Caco-2 (cell line): ENCODE measurements at regions not wholly inside any gene's neighbourhood (a gene's known extent, or its start where the extent isn't known, plus 50 kb on each side); places are given as distances from the start of the nearest gene placed in this dataset.

Source experiments
- BruUV-seq: library from RNA; stranded (reverse); fragments of 400-500 nt; replicated peaks from 2 replicates; lab custom pipeline; 2021; lab: Mats Ljungman, UMichigan
- CTCF ChIA-PET: fragments of 300-600 bp; sonication (Branson Sonifier 250); formaldehyde crosslinking; loops from one replicate; lab custom pipeline; 2022; ENCODE audit warnings: antibody characterized with exemption; lab: Charles Lee
- POLR2A ChIA-PET: fragments of 300-600 bp; sonication (Branson Sonifier 250); formaldehyde crosslinking; loops from one replicate; lab custom pipeline; 2022; ENCODE audit warnings: antibody characterized with exemption; lab: Charles Lee
- DNase-seq, 2 experiments: peaks; one replicate each; pipeline versions ENCODE4 v3.0.0 to v3.0.0-alpha.2; 2020 to 2022
- H3K27me3 ChIP-seq: replicated peaks from 2 replicates; pipeline ENCODE4 v1.6.0; 2011; ENCODE audit warnings: low read length; ENCODE audit not compliant: control insufficient read depth, insufficient read depth
- H3K36me3 ChIP-seq: 2 replicates; pipeline ENCODE4 v1.5.1; 2011; ENCODE audit warnings: low read length; ENCODE audit not compliant: control insufficient read depth, insufficient read depth
- H3K4me1 ChIP-seq: fragments of 250-450 bp; sonication (Bioruptor Pico); 2 replicates; pipeline ENCODE4 v1.5.1; 2020; ENCODE audit warnings: mild to moderate bottlenecking
- H3K4me3 ChIP-seq: 2 replicates; pipeline ENCODE4 v1.5.1; 2011; ENCODE audit warnings: low read depth, mild to moderate bottlenecking, control low read depth, low read length
- H3K9me3 ChIP-seq: fragments of 250-450 bp; sonication (Bioruptor Pico); 2 replicates; pipeline ENCODE4 v1.5.1; 2020; ENCODE audit warnings: mild to moderate bottlenecking, moderate library complexity
- H3K27ac Mint-ChIP-seq: one replicate; pipeline ENCODE4 v1.8.0; 2022; ENCODE audit warnings: mixed read lengths; ENCODE audit not compliant: unreplicated experiment
- H3K27me3 Mint-ChIP-seq: one replicate; pipeline ENCODE4 v1.8.0; 2022; ENCODE audit warnings: mixed read lengths; ENCODE audit not compliant: insufficient read depth, unreplicated experiment
- H3K36me3 Mint-ChIP-seq: one replicate; pipeline ENCODE4 v1.8.0; 2022; ENCODE audit warnings: mild to moderate bottlenecking, mixed read lengths; ENCODE audit not compliant: insufficient read depth, unreplicated experiment
- H3K4me1 Mint-ChIP-seq: one replicate; pipeline ENCODE4 v1.8.0; 2022; ENCODE audit warnings: low read depth, mixed read lengths; ENCODE audit not compliant: unreplicated experiment
- H3K4me3 Mint-ChIP-seq: one replicate; pipeline ENCODE4 v1.8.0; 2022; ENCODE audit warnings: mild to moderate bottlenecking, moderate library complexity, mixed read lengths; ENCODE audit not compliant: unreplicated experiment
- H3K9me3 Mint-ChIP-seq: one replicate; pipeline ENCODE4 v1.8.0; 2022; ENCODE audit warnings: mixed read lengths; ENCODE audit not compliant: unreplicated experiment
- CTCF ChIP-seq, 2 experiments: fragments of 200-600 bp in 1 of 2; IDR thresholded peaks; 1 replicate in 1 of 2; 2 replicates in 1 of 2; pipeline versions ENCODE4 v1.5.1 to v1.8.0; 2011 to 2022; ENCODE audit warnings: antibody characterized with exemption in 1 of 2, control low read depth in 1 of 2, inconsistent platforms in 1 of 2, low read depth in 1 of 2, low read length in 1 of 2, mild to moderate bottlenecking in 1 of 2, moderate library complexity in 1 of 2; ENCODE audit not compliant: insufficient read depth in 1 of 2, severe bottlenecking in 1 of 2, unreplicated experiment in 1 of 2
- intact Hi-C: fragments of 100-400 bp; cut with micrococcal nuclease; formaldehyde crosslinking; loops from one replicate; pipeline ENCODE4 v1.10.0; 2022; ENCODE audit not compliant: unreplicated experiment

- ChIA-PET POLR2A (no interaction called here), CTCF (no interaction called here)
- no peaks in the 10 kb centered on the region for H3K4me1 ChIP-seq
- Mint-ChIP-seq H3K27ac (no peak overlapping the region), H3K27me3 (no peaks in the 10 kb centered on the region), H3K9me3 (no peaks in the 10 kb centered on the region), H3K36me3 (no peaks in the 10 kb centered on the region), H3K4me1 (no peaks in the 10 kb centered on the region), H3K4me3 (no peak overlapping the region)
- intact Hi-C loops, result no loop called here
- no peak for DNase-seq
- no TSS peak for BruUV-seq
- no peak for TF ChIP-seq CTCF (IDR thresholded peaks at IDR 0.05; ENCODE audit: insufficient read depth in 1 of 2, low read depth in 1 of 2, low read length in 1 of 2, severe bottlenecking in 1 of 2, unreplicated experiment in 1 of 2)
- H3K4me3 ChIP-seq, result no peak overlapping the region
- no peaks in the 10 kb centered on the region for H3K36me3 ChIP-seq
- no peaks in the 10 kb centered on the region for H3K27me3 ChIP-seq
- H3K9me3 ChIP-seq, result no peaks in the 10 kb centered on the region
Observed at GRCh38 chr13:105073041-105073440, 1462.4 kb downstream of the EFNB2 start.

- no peaks in the 10 kb centered on the region for H3K9me3 ChIP-seq
- no peak overlapping the region for H3K4me3 ChIP-seq
- DNase-seq, result no peak
- POLR2A ChIA-PET, result no interaction called here
- Mint-ChIP-seq H3K4me1 (no peaks in the 10 kb centered on the region), H3K27ac (no peak overlapping the region), H3K4me3 (no peak overlapping the region), H3K27me3 (no peaks in the 10 kb centered on the region), H3K9me3 (no peaks in the 10 kb centered on the region), H3K36me3 (no peaks in the 10 kb centered on the region)
- TF ChIP-seq CTCF (IDR thresholded peaks at IDR 0.05; ENCODE audit: insufficient read depth in 1 of 2, low read depth in 1 of 2, low read length in 1 of 2, severe bottlenecking in 1 of 2, unreplicated experiment in 1 of 2), result no peak
- BruUV-seq, result no TSS peak
- no peaks in the 10 kb centered on the region for H3K36me3 ChIP-seq
- no peaks in the 10 kb centered on the region for H3K4me1 ChIP-seq
- H3K27me3 ChIP-seq, result no peaks in the 10 kb centered on the region
- intact Hi-C loops, result no loop called here
- CTCF ChIA-PET, result no interaction called here
Observed at GRCh38 chr13:105070452-105070851, 1465.0 kb downstream of the EFNB2 start.

GRCh38 chr13:105069106-105069505 is 1466.4 kb downstream of the EFNB2 start:
- no peak for TF ChIP-seq CTCF (IDR thresholded peaks at IDR 0.05; ENCODE audit: insufficient read depth in 1 of 2, low read depth in 1 of 2, low read length in 1 of 2, severe bottlenecking in 1 of 2, unreplicated experiment in 1 of 2)
- no peak overlapping the region for H3K27ac Mint-ChIP-seq
- H3K36me3 Mint-ChIP-seq, result no peaks in the 10 kb centered on the region
- intact Hi-C loops, result no loop called here
- H3K4me3 Mint-ChIP-seq, result no peak overlapping the region
- no peaks in the 10 kb centered on the region for H3K36me3 ChIP-seq
- no peaks in the 10 kb centered on the region for H3K4me1 Mint-ChIP-seq
- H3K27me3 Mint-ChIP-seq, result no peaks in the 10 kb centered on the region
- H3K9me3 Mint-ChIP-seq, result no peaks in the 10 kb centered on the region
- no peaks in the 10 kb centered on the region for H3K27me3 ChIP-seq
- ChIA-PET CTCF (no interaction called here), POLR2A (no interaction called here)
- no peaks in the 10 kb centered on the region for H3K4me1 ChIP-seq
- H3K4me3 ChIP-seq, result no peak overlapping the region
- no TSS peak for BruUV-seq
- DNase-seq, result no peak
- H3K9me3 ChIP-seq, result no peaks in the 10 kb centered on the region
